Stimulated activated CD4-positive, alpha-beta T cell treated with anti-CD3 and anti-CD28 coated beads, Interleukin-4, amount 100 ng/mL, for 24 hours (primary cell): ENCODE measurements at regions not wholly inside any gene's neighbourhood (a gene's known extent, or its start where the extent isn't known, plus 50 kb on each side); places are given as distances from the start of the nearest gene placed in this dataset.
"Not testable (repeated sequence)": the region's sequence is repeated elsewhere in the genome, so short reads cannot be mapped to it uniquely, and the experiment has no call there.

Experiments
- DNase-seq: peaks from one replicate; pipeline ENCODE4 v3.0.0-alpha.2; 2020

DNA sequence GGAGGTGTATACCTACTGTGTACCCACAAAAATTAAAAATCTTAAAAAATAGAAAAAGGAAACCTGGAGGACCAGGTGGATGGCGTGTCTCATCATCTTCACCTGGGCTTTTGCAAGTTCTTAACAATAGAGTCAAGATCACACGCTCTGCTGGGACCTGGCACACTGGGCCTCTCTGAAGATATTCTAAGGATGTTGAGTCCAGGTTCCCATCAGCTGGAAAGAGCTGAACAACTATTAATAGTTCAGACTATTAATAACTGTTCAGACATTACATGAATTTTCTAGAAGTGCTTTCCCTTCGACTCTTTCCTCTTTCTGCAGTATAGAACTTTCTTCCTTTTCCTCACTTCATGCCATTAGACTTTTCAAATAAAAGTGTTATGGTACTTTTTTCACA, 320.2 kb upstream of the IL12A start:
- no peak for DNase-seq

DNA sequence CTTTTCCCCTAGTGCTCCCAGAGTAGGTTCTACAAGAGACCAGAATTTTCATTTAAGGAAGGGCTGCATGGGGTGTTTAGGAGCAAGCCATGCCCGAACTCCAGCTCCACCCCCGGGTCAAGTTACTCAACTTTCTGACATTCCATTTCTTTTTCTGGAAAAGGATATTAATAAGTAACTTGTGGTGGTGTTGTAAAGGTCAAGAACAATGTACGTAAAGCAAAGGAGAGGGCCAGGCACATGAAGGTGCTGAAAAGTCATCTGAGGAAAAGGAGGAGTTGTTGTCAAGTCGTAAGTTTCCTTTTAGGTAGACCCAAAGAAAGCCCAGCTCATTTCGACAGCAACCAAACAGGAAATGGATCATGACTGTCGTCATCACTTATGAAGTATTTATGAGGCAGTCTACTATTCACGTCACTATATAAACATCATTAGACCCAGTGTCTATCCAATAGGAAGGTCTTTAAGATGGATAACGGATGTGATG, 319.6 kb upstream of the IL12A start:
- no peak for DNase-seq

DNA sequence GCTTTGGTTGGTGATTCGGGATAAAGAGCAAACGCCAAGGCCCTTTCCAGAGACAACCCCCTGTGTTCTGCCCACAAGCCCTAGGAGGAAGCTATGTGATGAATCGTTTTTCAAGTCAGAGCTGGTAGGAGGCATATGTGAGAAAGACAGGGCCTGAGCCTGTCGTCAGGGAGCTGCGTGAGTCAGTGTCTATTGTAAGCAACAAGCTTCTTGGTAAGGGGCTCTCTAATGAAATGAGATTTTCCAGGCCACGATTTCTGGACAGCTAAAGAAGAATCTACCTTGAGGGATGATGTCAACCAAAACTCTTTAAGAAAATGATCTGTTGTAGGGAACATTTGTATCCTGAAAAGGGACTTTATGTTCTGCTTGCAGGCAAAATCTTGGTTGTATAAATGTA, 318.9 kb upstream of the IL12A start:
- no peak for DNase-seq

DNA sequence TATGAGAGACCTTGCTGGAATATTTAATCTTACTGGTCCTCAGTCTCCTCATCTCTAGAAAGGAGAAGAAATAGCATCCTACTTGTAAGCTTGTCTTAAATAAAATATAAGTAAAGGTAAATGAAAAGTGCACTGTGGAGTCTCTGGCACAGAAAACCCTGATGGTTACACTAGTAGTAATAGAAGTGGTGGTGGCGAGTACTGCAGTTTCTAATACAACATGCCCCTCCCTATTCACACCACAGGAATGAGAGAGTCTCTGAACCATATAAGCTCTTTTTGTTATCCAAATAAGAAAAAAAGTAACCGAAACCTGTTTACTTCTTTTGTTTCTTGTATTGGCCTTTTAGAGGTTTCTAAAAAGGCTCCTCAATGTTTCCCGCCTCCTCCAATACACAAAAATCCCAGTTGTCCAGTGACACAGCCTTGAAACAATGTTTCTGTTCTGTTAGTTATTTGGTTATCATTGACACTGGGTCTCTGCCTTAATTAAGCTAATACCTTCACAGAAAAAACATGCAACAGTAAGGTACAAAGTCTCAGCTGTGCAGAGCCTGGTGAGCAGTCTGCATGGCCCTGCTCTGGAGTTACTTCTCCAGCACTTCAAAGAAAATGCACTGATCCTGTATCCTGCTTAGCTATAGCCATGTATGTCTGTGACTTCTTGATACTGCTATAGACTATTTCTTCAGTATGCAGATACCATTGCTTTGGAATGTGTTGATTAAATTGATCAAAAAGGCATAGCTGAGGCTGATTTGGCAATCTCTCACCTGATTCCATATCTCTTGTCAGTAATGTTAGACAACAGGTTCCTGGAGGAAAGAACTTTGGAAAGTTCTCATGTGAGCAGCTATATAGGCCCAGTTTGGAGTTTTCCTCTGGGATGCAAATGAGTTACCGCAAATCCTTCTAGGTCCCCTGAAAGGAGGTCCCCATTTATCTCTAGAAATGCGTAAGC, 315.6 kb upstream of the IL12A start:
- no peak for DNase-seq

DNA sequence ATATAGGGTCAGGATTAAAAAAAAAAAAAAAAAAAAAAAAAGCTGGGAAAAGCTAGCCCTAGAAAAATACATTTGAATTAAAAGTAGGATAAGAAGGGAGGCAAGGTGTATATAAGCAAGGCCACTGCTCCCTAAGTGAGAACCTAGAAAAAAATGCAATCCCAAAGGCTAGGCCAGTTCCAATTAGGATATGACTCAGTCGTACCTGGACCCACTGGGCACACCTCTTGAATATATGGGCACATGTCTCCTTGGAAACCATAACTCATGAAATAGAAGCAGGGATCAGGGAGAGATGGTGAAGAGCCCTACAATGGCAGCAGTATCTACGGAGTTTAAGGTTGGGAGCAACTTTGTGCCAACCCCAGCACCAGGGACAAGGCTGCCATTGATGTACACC, 314.1 kb upstream of the IL12A start:
- DNase-seq: no peak

- DNase-seq: no peak
These were observed 313.4 kb upstream of the IL12A start for GRCh38 chr3:159675285-159675684.

GRCh38 chr3:159679900-159680299, 308.7 kb upstream of the IL12A start:
- DNase-seq: no peak

- not testable (repeated sequence) for DNase-seq
These were observed 306.9 kb upstream of the IL12A start for GRCh38 chr3:159681717-159682116.

GRCh38 chr3:159685801-159686200, 302.8 kb upstream of the IL12A start:
- no peak for DNase-seq

DNA sequence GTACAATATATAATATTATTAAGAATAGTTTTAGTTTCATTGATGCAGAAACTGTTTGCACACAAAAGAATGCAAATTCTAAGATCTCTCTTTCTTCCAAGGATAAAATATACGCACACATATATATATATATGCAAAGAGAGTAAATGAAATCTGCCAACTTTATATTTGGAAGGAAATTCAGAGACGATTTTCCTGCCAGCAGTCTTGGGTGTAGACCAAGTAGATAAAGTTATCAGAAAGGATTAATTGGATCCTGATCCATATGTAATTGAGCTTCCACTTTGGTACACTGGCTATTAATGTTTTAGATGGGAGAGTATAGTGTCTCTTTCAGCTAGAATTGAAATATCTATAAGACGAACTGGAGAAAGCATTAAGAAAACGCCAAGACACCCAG, 295.4 kb upstream of the IL12A start:
- DNase-seq: no peak

- DNase-seq: no peak
These were observed 276.9 kb upstream of the IL12A start for GRCh38 chr3:159711560-159712333.

GRCh38 chr3:159721324-159721723, 267.3 kb upstream of the IL12A start:
- DNase-seq: no peak

- no peak for DNase-seq
These were observed 265.3 kb upstream of the IL12A start for GRCh38 chr3:159723295-159723694.

DNA sequence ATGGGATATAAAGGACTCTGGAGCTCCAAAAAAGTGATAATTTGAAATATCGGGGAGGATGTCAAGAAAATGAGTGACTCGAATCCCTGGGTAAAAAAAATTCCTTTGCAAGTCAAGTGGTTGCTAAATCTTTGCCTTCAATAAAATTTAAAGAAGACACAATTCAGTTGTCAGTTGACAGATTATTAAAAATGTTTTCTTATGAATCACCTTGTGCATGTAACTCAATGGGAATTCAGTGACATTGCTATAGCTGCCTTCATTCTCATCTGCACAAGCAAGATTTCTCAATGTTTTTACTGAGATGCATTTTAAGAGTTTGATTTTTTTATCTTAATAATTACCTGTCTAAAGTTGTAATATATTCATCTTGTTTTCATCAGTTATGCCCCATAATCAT, 264.0 kb upstream of the IL12A start:
- DNase-seq: no peak

- DNase-seq: no peak
These were observed 262.2 kb upstream of the IL12A start for GRCh38 chr3:159726231-159726964.

GRCh38 chr3:159727506-159727905, 261.1 kb upstream of the IL12A start:
- no peak for DNase-seq

GRCh38 chr3:159731254-159731653, 257.4 kb upstream of the IL12A start:
- no peak for DNase-seq

DNA sequence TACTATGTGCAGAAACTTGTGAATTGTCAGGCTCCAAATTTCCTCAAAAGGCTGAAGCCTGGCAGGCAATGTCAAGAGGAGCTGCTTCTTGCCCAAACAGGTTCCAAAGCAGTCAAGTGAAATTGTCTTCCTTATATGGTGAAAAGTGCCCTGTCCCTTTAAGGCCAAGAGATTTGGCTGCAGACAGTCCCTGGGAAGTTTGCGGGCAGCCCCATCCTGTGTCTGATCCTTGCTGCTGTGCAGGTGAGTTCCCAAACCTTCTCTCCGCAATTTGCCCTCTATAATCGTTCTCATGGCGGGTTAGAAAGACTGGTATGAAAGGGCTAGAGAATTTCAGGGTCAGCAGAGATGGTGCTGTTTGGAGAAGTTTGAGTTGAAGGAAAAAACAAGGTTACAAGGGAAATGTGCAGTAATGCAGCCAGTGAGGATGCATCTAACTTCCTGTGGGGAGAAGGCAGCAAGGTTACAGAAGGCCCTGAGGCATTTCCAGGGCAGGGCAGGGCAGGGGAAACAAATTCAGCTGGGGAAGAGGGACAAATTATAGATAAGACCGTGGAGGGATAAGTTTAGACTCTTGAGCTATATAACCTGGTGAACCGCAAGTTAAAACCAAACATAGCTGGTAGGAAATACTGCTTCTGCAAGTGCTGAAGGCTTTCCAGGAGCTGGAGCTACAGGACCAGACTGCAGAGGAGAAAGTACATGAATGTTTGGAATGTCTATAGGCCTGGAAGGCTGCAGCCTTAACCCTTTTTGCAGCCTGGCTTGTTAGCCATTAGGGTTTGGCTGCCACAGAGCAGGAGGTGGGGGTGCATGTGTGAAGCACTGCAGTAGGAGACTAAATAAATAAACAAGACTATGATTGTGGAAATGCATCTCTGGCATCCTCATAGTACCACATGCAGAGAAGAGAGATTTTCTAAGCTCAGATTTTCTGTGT, 256.2 kb upstream of the IL12A start:
- DNase-seq: no peak

DNA sequence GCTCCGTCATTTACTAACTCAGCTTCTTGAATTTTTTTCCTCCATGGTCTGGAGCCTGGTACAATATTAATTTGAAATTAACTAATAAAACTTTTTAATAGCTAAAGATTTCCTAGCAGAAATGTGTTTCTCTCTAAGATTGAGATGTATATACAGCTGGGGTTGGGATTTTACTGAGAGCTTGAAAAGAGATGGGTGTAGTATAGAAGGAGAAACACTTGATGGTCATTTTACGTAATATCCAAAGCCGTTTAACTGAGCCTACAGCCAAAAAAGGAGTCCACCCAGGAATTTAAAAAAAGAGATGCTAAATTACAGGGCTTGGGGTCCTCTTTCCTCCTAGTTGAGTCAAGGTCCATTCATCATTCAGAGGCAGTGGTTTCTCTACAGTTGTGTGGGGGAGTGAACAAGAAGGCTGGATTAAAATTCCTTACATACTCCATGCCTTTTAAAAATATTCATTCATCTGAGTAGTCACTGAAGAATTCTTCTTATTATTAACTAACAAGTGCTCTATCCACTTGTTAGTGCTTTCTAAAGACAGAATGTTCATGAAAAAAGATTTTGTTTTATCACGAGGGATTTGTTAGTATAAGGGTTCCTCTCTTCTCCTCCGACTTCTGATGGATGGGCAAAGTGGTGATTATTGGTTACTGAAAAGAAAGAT, 255.3 kb upstream of the IL12A start:
- no peak for DNase-seq

DNA sequence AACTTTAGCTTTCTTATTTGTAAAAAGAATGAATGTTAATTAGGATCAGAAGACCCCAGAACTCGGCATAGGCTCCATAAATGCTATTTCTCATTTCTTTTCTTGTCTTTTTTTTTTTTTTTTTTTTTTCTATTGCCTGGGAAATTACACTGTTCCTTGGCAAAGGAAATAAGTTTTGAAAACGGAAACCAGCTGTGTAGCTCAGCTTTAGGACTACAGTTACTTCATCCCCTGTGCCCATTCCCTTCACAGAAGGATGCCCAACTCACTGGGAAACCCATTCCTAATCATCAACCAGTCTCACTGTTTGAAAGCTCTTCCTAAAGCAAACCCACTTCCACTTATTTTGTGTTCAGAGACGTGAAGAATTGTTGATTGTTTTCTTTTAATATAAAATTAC, 254.0 kb upstream of the IL12A start:
- no peak for DNase-seq

DNA sequence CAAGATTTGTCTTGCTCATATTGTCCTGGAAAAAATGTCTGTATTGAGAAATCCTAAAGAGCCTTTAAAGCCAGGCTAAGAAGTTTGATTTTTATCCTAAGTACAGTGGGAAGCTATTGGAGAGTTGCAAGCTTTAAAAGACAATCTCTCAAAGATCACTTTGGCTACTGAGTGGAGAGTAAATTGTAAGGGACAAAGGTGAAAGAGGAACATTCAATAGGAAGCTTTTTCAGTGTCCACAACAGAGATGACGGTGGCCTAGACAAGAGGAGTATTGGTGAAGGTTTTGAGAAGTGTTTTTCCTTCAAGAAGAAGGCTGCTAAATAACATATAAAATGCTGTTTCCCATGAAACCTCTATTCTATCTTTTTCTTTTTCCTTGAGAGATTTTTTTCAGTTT, 249.5 kb upstream of the IL12A start:
- no peak for DNase-seq

GRCh38 chr3:159739969-159740368, 248.7 kb upstream of the IL12A start:
- DNase-seq: no peak
